Left ventricle myocardium inferior (tissue), 1 donor: ENCODE measurements at regions not wholly inside any gene's neighbourhood (a gene's known extent, or its start where the extent isn't known, plus 50 kb on each side); places are given as distances from the start of the nearest gene placed in this dataset.

Experiments used
- DNase-seq: peaks from one replicate; pipeline ENCODE4 v3.0.0-alpha.2; 2020
- H3K27ac ChIP-seq: fragments of 200-600 bp; replicated peaks from 2 replicates; pipeline ENCODE4 v1.8.0; 2021
- H3K27me3 ChIP-seq: fragments of 200-600 bp; 2 replicates; pipeline ENCODE4 v1.8.0; 2021; ENCODE audit warnings: low read depth
- H3K36me3 ChIP-seq: fragments of 200-600 bp; 2 replicates; pipeline ENCODE4 v1.8.0; 2021
- H3K4me1 ChIP-seq: fragments of 200-600 bp; 2 replicates; pipeline ENCODE4 v1.8.0; 2021
- H3K4me3 ChIP-seq: fragments of 200-600 bp; 2 replicates; pipeline ENCODE4 v1.8.0; 2021; ENCODE audit warnings: mild to moderate bottlenecking, moderate library complexity
- H3K9me3 ChIP-seq: fragments of 200-600 bp; replicated peaks from 2 replicates; pipeline ENCODE4 v1.8.0; 2021
- intact Hi-C: fragments of 100-400 bp; cut with micrococcal nuclease; formaldehyde crosslinking; loops from one replicate; pipeline ENCODE4 v1.11.0; 2022
- TF ChIP-seq, protein P1 (sequence below): fragments of 200-600 bp; IDR thresholded peaks from 2 replicates; pipeline ENCODE4 v1.8.0; 2021; ENCODE audit warnings: antibody characterized with exemption, mild to moderate bottlenecking, borderline replicate concordance
- donor health status: DM: no; HTN: yes; CAD: no; lungs with severe emphysema.

- H3K4me3 ChIP-seq: no peak overlapping the region
- intact Hi-C loops: no loop called here
- no peaks in the 10 kb centered on the region for H3K36me3 ChIP-seq
- H3K27me3 ChIP-seq: no peaks in the 10 kb centered on the region
- no peaks in the 10 kb centered on the region for H3K4me1 ChIP-seq
- H3K9me3 ChIP-seq: no peaks in the 10 kb centered on the region
- TF ChIP-seq, protein P1, sequence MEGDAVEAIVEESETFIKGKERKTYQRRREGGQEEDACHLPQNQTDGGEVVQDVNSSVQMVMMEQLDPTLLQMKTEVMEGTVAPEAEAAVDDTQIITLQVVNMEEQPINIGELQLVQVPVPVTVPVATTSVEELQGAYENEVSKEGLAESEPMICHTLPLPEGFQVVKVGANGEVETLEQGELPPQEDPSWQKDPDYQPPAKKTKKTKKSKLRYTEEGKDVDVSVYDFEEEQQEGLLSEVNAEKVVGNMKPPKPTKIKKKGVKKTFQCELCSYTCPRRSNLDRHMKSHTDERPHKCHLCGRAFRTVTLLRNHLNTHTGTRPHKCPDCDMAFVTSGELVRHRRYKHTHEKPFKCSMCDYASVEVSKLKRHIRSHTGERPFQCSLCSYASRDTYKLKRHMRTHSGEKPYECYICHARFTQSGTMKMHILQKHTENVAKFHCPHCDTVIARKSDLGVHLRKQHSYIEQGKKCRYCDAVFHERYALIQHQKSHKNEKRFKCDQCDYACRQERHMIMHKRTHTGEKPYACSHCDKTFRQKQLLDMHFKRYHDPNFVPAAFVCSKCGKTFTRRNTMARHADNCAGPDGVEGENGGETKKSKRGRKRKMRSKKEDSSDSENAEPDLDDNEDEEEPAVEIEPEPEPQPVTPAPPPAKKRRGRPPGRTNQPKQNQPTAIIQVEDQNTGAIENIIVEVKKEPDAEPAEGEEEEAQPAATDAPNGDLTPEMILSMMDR: no peak
- no peak for DNase-seq
- H3K27ac ChIP-seq: no peak overlapping the region
Measured at GRCh38 chr5:51968756-51969155, 585.5 kb downstream of the ISL1 start.

DNA sequence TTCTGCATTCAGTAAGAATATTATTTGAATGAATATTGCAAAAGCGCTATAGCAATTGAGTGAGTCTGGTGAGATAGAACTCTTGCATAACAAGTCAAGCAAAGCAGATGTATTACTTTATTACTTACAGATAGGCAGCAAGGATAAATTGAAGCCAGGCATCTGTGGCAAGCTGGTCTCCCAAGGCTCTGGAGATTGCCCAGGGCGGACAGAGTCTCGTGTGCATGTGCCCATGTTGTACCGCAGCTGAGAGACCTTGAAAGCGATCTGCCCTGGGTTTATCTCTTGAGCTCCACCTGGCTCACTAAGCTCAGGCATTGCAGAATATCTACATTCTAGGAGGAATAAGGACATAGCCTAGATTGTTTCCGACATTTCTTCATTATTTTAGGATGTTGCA, 591.6 kb downstream of the ISL1 start:
- TF ChIP-seq, protein P1: no peak
- DNase-seq: no peak
- no peaks in the 10 kb centered on the region for H3K4me1 ChIP-seq
- H3K4me3 ChIP-seq: no peak overlapping the region
- H3K27ac ChIP-seq: no peak overlapping the region
- H3K36me3 ChIP-seq: no peaks in the 10 kb centered on the region
- no peaks in the 10 kb centered on the region for H3K27me3 ChIP-seq
- no peaks in the 10 kb centered on the region for H3K9me3 ChIP-seq
- intact Hi-C loops: no loop called here

- Histone ChIP-seq H3K4me3 (no peak overlapping the region), H3K27me3 (no peaks in the 10 kb centered on the region), H3K4me1 (no peaks in the 10 kb centered on the region), H3K36me3 (no peaks in the 10 kb centered on the region), H3K27ac (no peak overlapping the region), H3K9me3 (no peaks in the 10 kb centered on the region)
- no peak for DNase-seq
- intact Hi-C loops: no loop called here
- TF ChIP-seq, protein P1: no peak
Measured at GRCh38 chr5:51977014-51977413, 593.8 kb downstream of the ISL1 start.

DNA sequence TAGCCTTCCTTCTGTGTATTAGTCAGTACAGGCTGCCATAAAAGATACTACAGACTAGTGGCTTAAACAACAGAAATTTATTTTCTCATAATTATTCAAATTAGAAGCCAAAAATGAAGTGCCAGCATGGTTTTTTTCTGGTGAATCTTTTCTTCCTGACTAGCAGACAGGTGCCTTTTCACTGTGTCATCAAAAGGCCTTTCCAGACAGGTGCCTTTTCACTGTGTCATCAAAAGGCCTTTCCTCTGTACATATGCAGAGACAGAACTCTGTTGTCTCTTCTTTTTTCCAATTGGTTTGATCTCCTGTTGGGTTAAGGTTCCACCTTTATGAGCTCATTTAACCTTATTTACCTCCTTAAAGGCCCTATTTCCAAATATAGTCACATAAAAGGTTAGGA, 599.9 kb downstream of the ISL1 start:
- Histone ChIP-seq H3K27me3 (no peaks in the 10 kb centered on the region), H3K36me3 (no peaks in the 10 kb centered on the region), H3K4me3 (no peak overlapping the region), H3K4me1 (no peaks in the 10 kb centered on the region), H3K9me3 (no peaks in the 10 kb centered on the region), H3K27ac (no peak overlapping the region)
- DNase-seq: no peak
- intact Hi-C loops: no loop called here
- TF ChIP-seq, protein P1: no peak

DNA sequence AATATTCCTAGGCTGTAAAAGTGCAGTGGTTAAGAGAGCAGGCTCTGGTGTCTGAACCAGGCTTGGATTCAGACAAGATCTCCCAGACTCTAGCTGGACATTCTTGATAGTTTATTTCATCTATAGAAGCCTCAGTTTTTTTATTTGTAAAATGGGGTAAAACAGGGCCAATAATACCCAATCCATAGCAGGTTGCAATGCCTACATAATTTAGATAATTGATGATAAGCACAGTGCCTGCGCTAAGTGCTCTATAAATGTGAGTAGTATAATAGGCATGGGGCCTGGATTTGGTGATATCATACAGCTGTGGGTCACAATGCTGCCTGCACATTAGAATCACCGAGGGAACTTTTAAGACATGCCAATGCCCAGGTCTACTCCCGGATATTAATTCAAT, 603.5 kb downstream of the ISL1 start:
- H3K27me3 ChIP-seq: no peaks in the 10 kb centered on the region
- no peaks in the 10 kb centered on the region for H3K9me3 ChIP-seq
- no peak for DNase-seq
- H3K4me1 ChIP-seq: no peaks in the 10 kb centered on the region
- TF ChIP-seq, protein P1: no peak
- no peaks in the 10 kb centered on the region for H3K36me3 ChIP-seq
- H3K4me3 ChIP-seq: no peak overlapping the region
- intact Hi-C loops: no loop called here
- H3K27ac ChIP-seq: no peak overlapping the region

GRCh38 chr5:51987239-51987638, 604.0 kb downstream of the ISL1 start:
- Histone ChIP-seq H3K27ac (no peak overlapping the region), H3K9me3 (no peaks in the 10 kb centered on the region), H3K4me1 (no peaks in the 10 kb centered on the region), H3K27me3 (no peaks in the 10 kb centered on the region), H3K4me3 (no peak overlapping the region), H3K36me3 (no peaks in the 10 kb centered on the region)
- intact Hi-C loops: no loop called here
- no peak for DNase-seq
- TF ChIP-seq, protein P1: no peak
